ENCODE measurements at regions not wholly inside any gene's neighbourhood (a gene's known extent, or its start where the extent isn't known, plus 50 kb on each side); places are given as distances from the start of the nearest gene placed in this dataset.

- WGBS, 2 donors: 80% methylated on average over 3 of the region's 3 CpGs
- no peak for TF ChIP-seq POLR2AphosphoS5 (IDR thresholded peaks at IDR 0.05)
- no peak for TF ChIP-seq CTCF (IDR thresholded peaks at IDR 0.05)
- TF ChIP-seq EP300 (IDR thresholded peaks at IDR 0.05): no peak
- no peak for TF ChIP-seq POLR2A (IDR thresholded peaks at IDR 0.05)
- ATAC-seq (ENCODE audit: low FRiP score in 2 of 2): no peak
- H3K4me3 ChIP-seq: no peak overlapping the region
- H3K4me1 ChIP-seq: no peaks in the 10 kb centered on the region
- H3K9me3 ChIP-seq: peaks cover 0 to 4% (median 0%) of the 10 kb centered on the region in 4 donors
- no peak overlapping the region for H3K27ac ChIP-seq
- no peaks in the 10 kb centered on the region for H3K36me3 ChIP-seq
- no peaks in the 10 kb centered on the region for H3K27me3 ChIP-seq
- DNase-seq: no peak
These were observed 337.7 kb downstream of the TPBG start for GRCh38 chr6:82701341-82701740.

GRCh38 chr6:82702574-82702973 lies 339.0 kb downstream of the TPBG start:
- ATAC-seq (ENCODE audit: low FRiP score in 2 of 2) (no peak), DNase-seq (no peak)
- Histone ChIP-seq H3K9me3 (peaks cover 0 to 4% (median 0%) of the 10 kb centered on the region in 4 donors), H3K27ac (no peak overlapping the region), H3K36me3 (no peaks in the 10 kb centered on the region), H3K4me3 (no peak overlapping the region), H3K27me3 (no peaks in the 10 kb centered on the region), H3K4me1 (no peaks in the 10 kb centered on the region)
- TF ChIP-seq EP300 (IDR thresholded peaks at IDR 0.05) (no peak), CTCF (IDR thresholded peaks at IDR 0.05) (no peak), POLR2AphosphoS5 (IDR thresholded peaks at IDR 0.05) (no peak), POLR2A (IDR thresholded peaks at IDR 0.05) (no peak)
- 79 to 84% methylated on average over 3 of the region's 3 CpGs for WGBS, 2 donors

- no peak for ATAC-seq (ENCODE audit: low FRiP score in 2 of 2)
- DNase-seq: no peak
- Histone ChIP-seq H3K4me1 (no peaks in the 10 kb centered on the region), H3K9me3 (peaks cover 0 to 4% (median 0%) of the 10 kb centered on the region in 4 donors), H3K27ac (no peak overlapping the region), H3K36me3 (no peaks in the 10 kb centered on the region), H3K4me3 (no peak overlapping the region), H3K27me3 (no peaks in the 10 kb centered on the region)
- WGBS, 2 donors: 80 to 84% methylated on average over 4 of the region's 4 CpGs
- no peak for TF ChIP-seq POLR2AphosphoS5 (IDR thresholded peaks at IDR 0.05)
- TF ChIP-seq EP300 (IDR thresholded peaks at IDR 0.05): no peak
- TF ChIP-seq POLR2A (IDR thresholded peaks at IDR 0.05): no peak
- no peak for TF ChIP-seq CTCF (IDR thresholded peaks at IDR 0.05)
These were observed 339.6 kb downstream of the TPBG start for GRCh38 chr6:82703230-82703629.

- Histone ChIP-seq H3K4me3 (no peak overlapping the region), H3K27me3 (no peaks in the 10 kb centered on the region), H3K27ac (no peak overlapping the region), H3K4me1 (no peaks in the 10 kb centered on the region), H3K36me3 (no peaks in the 10 kb centered on the region), H3K9me3 (peaks cover 0 to 4% (median 0%) of the 10 kb centered on the region in 4 donors)
- DNase-seq (no peak), ATAC-seq (ENCODE audit: low FRiP score in 2 of 2) (no peak)
- TF ChIP-seq POLR2A (IDR thresholded peaks at IDR 0.05): no peak
- TF ChIP-seq CTCF (IDR thresholded peaks at IDR 0.05): no peak
- no peak for TF ChIP-seq EP300 (IDR thresholded peaks at IDR 0.05)
- TF ChIP-seq POLR2AphosphoS5 (IDR thresholded peaks at IDR 0.05): no peak
- WGBS, 2 donors: 33 to 64% methylated on average over 1 of the region's 1 CpG
These were observed 340.4 kb downstream of the TPBG start for GRCh38 chr6:82704045-82704444.

GRCh38 chr6:82705579-82705978 lies 342.0 kb downstream of the TPBG start:
- no peak for TF ChIP-seq POLR2AphosphoS5 (IDR thresholded peaks at IDR 0.05)
- no peak for TF ChIP-seq EP300 (IDR thresholded peaks at IDR 0.05)
- no peak for TF ChIP-seq POLR2A (IDR thresholded peaks at IDR 0.05)
- no peak for TF ChIP-seq CTCF (IDR thresholded peaks at IDR 0.05)
- no peak overlapping the region for H3K4me3 ChIP-seq
- no peak overlapping the region for H3K27ac ChIP-seq
- H3K4me1 ChIP-seq: no peaks in the 10 kb centered on the region
- no peaks in the 10 kb centered on the region for H3K27me3 ChIP-seq
- no peak for ATAC-seq (ENCODE audit: low FRiP score in 2 of 2)
- H3K36me3 ChIP-seq: no peaks in the 10 kb centered on the region
- no peak for DNase-seq
- 84 to 90% methylated on average over 2 to 3 of the region's 3 CpGs for WGBS, 2 donors
- H3K9me3 ChIP-seq: peaks cover 0 to 4% (median 0%) of the 10 kb centered on the region in 4 donors
